ENCODE measurements at regions not wholly inside any gene's neighbourhood (a gene's known extent, or its start where the extent isn't known, plus 50 kb on each side); places are given as distances from the start of the nearest gene placed in this dataset.

- no peak for DNase-seq (ENCODE audit: low read depth in 4 of 4, low spot score in 2 of 4)
Observed at GRCh38 chr7:26486153-26486552, 194.5 kb downstream of the SNX10 start.

- no peak for DNase-seq (ENCODE audit: low read depth in 4 of 4, low spot score in 2 of 4)
Observed at GRCh38 chr7:26487780-26488515, 196.3 kb downstream of the SNX10 start.

- DNase-seq (ENCODE audit: low read depth in 4 of 4, low spot score in 2 of 4) = no peak
Observed at GRCh38 chr7:26489391-26489790, 197.7 kb downstream of the SNX10 start.

DNA sequence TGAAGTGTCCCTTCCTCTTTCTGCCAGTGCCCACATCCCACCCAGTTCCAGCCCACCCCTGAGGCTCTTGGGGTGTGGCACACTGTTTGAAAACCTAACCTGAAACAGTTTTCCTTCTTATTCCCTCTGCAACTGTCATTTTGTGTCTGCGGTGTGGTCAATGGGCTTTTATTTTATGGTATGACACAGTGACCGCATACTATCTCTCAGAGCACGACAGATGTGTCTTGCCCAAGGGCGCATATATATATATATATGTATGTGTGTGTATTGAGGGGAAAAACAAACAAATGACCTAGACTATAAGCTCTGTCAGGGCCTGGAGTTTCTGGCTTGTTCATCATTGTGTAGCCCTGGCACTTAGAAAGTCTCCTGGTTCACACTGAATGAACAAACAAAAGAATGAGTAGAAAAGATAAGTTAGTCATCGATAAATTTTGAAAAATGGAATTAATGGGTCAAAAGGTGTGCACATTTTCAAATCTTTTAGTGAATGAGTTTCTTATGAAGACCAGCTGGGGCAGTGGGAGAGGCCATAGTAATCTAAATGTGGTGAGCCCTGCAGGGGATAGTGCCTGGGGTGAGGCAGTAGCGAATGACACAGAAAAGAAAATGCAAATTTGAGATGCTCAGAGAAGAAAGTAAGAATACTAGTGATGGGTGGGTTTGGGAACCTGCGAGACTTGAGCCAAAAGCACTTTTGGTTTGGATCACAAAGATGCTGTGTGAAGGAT lies 198.4 kb downstream of the SNX10 start:
- no peak for DNase-seq (ENCODE audit: low read depth in 4 of 4, low spot score in 2 of 4)

DNA sequence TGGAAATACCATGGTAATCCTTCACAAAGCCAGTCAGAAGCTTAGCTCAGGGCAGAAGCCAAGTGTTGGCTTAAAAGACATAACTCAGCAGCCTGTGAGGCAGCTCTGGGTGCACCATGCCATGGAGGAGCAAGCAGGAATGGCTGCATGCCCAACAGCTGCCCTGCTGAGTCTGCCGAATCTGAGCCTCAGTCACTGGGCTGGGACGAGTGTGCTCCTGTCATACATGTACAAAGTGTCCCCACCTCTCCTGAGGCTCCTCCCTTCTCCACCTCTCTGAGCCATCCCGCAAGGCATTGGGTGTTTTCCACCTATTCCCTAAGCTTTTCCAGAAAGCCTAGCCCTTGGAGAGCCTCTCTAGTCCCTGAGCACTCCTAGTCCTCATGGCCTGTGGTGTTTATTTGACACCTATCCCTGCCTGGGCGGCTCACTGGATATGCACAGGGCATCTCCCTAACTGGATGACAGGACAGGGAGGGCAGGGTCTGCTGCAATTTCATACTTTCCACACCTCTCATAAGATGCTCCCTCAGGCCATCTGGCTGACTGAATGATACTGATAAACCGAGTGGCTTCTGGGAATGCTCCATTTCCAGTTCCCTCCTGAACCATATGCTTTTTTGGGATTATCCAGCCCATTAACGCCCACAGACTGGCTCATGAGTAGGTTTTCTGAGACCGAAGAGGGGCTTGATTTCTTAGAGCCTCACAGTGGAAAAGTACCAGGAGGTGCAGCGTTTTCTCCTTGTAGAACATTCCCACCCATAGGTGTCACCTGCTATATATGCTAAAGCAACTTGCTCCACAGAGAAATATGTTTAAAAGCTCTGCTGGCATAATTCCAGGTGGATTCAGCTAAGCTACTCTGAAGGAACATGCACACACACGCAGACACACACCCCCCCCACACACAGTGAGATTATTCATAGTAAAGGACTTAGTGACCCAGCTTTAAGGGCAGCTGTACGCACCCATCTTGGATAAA lies 199.3 kb downstream of the SNX10 start:
- no peak for DNase-seq (ENCODE audit: low read depth in 4 of 4, low spot score in 2 of 4)

DNA sequence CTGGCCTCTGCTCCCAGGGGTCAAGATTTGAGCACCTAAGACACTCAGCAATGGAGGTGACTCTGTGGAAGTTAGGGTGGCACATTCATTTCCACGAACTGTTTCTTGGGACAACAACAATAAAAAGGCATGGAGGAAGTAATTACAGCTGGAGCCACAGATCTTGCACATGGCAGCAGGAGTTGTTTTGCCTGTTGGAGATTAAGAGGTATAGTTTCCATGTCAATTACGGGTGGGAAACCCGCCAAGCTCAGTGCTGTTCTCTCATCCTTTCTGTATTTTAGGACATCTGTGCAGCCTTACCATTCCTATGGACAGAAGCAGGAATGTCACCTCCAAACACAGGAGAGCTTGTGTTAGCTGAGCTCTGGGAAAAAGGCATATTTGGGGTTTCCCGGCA lies 201.2 kb downstream of the SNX10 start:
- no peak for DNase-seq (ENCODE audit: low read depth in 4 of 4, low spot score in 2 of 4)

DNA sequence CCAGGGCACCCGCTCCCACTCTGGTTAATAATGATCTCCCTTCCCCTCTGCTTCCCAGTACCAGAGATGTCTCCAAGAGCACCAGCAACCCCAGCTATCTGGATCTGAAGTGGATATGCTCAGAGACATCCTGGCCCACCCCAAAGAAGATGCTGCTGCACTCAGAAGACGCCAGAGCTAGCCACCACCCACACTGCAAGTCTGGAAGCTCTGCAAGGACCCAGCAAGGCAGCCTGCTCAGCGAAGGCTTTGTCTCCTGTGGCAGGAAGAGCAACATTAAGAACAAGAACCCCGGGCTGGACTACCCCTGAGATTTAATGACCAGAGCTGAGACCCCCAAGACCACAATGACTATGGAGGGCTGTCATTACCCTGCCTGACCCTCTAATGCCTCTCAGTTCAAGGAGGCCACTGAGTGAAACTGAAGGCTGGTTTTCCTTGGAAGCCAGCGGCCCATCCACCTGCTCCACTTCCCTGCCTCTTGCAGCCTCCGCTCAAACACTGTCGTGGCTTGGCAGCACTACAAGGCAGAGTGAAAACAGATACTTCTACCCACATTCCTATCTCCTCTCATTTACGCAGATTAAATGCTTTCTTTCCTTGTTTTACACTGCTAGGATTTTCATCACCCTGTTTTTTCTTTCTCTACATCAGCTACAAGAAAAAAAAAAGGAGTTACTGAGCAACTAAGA lies 202.2 kb downstream of the SNX10 start:
- DNase-seq (ENCODE audit: low read depth in 4 of 4, low spot score in 2 of 4) = no peak

DNA sequence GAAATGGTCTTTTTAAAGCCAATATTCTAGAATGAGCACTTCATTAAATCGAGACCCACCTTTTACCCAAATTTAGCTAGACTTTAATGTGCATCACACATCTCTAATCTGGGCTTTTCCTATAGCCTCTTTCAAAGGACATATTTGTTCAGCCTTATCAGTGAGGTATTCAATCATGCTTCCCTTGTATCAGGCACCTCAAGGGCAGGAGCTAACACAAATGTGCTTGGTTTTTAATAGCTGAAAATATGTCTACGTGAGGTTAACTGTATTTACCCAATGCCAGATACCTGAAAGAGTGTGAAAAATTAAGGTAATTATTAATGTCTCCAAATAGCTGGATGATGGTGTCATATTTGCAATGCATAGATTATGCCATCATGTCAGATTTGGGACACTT lies 203.9 kb downstream of the SNX10 start:
- DNase-seq (ENCODE audit: low read depth in 4 of 4, low spot score in 2 of 4) = no peak

DNA sequence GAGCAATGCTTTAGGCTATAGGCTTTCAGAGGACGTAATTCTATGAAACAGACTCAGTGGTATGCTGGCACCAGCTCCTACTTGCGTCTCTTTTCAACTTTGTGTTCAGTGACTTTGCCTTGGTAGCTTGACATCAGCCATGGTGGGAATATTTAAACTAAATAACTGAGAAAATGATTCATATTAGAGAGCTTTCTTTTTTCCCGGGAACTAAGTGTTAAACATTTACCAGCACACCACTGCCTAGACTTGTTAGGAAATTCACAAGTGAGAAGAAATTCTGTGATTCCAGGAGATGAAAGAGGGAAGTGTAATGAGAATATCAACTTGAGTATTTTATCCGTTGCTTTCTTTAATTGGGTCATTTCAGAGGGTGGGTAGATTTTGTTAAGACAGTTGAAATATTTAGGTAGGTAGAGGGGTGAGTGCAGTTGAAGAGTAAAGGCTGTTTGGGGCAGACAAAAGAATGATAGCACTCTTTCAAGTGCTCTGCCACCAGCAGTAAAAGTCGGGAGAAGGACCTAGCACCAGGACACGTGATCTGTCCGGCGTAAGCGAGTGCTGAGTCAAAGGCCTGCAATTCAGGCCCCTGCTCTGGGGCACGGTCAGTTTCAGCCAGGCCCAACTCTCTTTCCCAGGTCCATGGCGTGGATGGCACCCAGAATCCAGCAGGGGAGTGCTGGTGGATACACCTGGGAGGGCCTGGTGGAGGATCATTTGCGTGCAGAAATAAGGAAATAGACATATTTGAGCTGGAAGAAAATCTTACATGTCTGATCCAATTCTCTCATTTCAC lies 206.3 kb downstream of the SNX10 start:
- DNase-seq (ENCODE audit: low read depth in 4 of 4, low spot score in 2 of 4) = no peak

GRCh38 chr7:26499315-26499897 lies 207.7 kb downstream of the SNX10 start:
- no peak for DNase-seq (ENCODE audit: low read depth in 4 of 4, low spot score in 2 of 4)

DNA sequence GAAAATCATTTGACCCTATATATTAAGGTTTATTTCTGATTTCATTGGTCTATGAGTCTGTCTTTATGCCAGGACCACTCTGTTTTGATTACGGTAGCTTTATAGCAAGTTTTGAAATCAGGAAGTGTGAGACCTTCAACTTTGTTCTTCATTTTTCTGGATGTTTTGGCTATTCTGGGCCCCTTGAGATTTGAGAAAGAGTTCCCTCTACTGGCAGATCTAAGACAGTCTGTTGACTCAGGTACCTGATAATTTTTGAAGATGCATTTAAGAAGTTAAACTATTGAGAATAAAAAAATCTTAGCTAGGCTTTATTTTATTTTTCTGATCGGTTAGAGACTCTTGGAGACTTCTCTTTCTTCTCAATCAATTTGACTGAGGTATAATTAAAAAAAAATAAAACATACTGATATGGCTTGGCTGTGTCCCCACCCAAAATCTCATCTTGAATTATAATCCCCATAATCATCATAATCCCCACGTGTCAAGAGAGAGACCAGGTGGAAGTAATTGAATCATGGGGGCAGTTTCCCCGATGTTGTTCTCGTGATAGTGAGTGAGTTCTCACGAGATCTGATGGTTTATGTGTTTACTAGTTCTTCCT lies 209.2 kb downstream of the SNX10 start:
- no peak for DNase-seq (ENCODE audit: low read depth in 4 of 4, low spot score in 2 of 4)

DNA sequence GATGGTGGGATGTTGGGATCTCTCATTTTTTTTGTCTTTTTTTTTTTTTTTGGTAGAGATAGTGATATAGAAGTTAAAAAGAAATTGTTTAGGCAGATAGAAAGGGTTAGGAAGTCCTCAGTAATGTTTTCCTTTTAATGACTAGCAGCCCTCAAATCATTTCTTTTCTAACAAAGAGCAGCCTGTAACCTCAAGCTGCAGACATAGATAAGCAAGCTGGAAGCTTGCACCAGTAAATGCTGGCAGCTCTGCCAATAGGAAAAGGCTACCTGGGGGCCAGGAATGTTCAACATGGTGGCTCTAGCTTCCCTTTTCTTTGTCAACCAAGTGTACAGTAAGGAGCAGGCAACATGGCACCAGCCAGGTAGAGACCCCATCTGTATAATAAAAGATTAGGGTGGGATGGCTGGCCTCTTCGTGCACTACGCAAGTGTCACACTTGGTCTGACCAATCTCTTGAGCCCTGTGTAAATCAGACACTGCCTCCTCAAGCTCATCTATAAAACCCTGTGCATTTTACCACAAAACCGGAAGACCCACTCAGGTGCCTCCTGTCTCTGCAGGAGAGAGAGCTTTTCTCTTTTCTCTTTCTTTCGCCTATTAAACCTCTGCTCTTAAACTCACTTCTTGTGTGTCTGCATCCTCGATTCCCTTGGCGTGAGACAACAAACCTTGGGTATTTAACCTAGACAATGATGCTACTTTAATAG lies 212.9 kb downstream of the SNX10 start:
- no peak for DNase-seq (ENCODE audit: low read depth in 4 of 4, low spot score in 2 of 4)

- no peak for DNase-seq (ENCODE audit: low read depth in 4 of 4, low spot score in 2 of 4)
Observed at GRCh38 chr7:26506196-26506595, 214.5 kb downstream of the SNX10 start.

- no peak for DNase-seq (ENCODE audit: low read depth in 4 of 4, low spot score in 2 of 4)
Observed at GRCh38 chr7:26507108-26507987, 215.7 kb downstream of the SNX10 start.

GRCh38 chr7:26508481-26508880 lies 216.8 kb downstream of the SNX10 start:
- no peak for DNase-seq (ENCODE audit: low read depth in 4 of 4, low spot score in 2 of 4)

DNA sequence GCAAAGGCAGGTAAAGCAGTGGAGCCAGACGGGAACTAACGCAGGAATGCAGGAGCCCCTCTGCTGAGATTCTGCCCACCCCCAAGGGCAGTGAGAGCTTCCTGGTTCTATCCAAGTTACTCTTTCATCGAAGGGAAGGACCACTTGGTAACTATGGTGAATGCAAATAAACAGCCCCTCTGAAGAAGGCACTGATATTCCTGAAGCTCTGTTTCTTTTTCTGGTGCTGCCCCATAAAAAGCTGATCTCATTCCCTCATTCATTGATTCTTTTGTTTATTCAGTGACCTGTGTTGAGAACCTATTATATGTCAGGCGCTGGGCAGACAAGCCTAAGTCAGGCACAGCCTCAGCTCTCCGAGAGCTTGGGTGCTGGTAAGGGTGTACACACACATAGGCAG lies 217.3 kb downstream of the SNX10 start:
- no peak for DNase-seq (ENCODE audit: low read depth in 4 of 4, low spot score in 2 of 4)

GRCh38 chr7:26510231-26510957 lies 218.7 kb downstream of the SNX10 start:
- no peak for DNase-seq (ENCODE audit: low read depth in 4 of 4, low spot score in 2 of 4)
